ENCODE measurements at regions not wholly inside any gene's neighbourhood (a gene's known extent, or its start where the extent isn't known, plus 50 kb on each side); places are given as distances from the start of the nearest gene placed in this dataset.
A peak's percentile ranks its signal among the peaks of the same experiment; 100 is the strongest.

DNA sequence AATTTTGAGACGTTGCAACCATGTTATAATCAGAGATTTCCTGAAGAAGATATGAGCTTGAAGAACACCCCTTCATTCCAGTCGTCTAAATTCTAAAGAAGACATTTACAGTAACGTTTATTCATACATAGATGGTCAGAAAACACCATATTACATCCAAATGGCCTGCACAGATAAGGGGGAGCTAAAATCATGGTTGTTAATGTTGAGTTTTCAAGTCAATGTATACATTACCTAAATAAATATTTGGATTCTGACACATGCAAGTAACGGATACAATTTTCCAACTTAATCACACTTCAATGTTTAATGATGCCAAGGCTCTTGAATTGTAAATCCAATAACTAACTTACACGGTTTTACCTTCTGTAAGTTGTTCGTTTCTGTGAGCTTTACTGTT, 318.4 kb downstream of the SLC6A15 start:
- no peak for DNase-seq

GRCh38 chr12:84585776-84586395, 326.7 kb downstream of the SLC6A15 start:
- no peak for DNase-seq

- no peak for DNase-seq
These were observed 340.4 kb downstream of the SLC6A15 start for GRCh38 chr12:84572196-84572595.

- no peak for DNase-seq
These were observed 350.3 kb downstream of the SLC6A15 start for GRCh38 chr12:84562331-84562730.

GRCh38 chr12:84561351-84561750, 351.2 kb downstream of the SLC6A15 start:
- DNase-seq, result no peak

DNA sequence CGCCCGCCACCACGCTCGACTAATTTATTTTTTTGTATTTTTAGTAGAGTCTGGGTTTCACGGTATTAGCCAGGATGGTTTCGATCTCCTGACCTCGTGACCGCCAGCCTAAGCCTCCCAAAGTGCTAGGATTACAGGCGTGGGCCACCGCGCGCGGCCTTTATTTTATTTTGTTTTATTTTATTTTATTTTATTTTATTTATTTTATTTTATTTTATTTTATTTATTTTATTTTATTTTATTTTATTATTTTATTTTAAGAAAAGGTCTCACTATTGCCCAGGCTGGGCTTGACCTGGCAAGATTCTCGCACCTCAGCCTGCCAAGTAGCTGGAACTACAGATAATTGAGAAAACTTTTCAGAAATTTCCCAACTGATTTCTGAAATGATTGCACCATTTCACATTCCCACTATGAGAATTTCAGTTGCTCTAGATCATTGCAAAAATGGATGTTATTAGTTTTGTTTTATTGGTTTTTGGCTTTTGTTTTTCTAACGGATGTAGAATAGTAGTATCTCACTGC, 358.3 kb downstream of the SLC6A15 start:
- DNase-seq, result no peak

DNA sequence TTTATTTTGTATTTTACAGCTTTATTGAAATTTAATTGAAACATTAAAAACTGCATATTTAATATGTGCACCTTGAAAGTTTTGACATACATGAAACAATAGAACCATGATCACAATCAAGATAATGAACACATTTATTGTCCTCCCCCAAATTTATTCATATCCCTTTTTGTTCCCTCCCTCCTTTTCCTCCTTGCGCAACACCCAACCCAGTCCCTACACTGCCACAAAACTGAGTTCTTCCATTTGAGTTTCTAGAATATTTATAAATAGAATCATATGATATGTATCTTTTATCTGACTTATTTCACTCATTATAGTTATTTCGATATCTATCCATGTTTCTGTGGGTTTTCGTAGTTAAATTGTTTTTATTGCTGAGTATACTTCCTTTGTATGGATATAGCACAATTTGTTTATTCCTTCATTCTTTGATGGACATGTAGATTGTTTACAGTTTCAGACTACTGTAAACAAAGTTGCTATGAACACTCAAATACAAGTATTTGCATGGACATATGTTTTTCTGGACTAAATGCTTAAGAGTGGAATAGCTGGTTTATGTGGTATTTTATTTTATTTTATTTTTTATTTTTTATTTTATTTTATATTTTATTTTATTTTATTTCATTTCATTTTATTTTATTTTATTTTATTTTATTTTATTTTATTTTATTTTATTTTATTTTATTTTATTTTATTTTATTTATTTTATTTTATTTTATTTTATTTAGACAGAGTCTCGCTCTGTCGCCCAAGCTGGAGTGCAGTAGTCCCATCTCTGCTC, 359.1 kb downstream of the SLC6A15 start:
- no peak for DNase-seq

DNA sequence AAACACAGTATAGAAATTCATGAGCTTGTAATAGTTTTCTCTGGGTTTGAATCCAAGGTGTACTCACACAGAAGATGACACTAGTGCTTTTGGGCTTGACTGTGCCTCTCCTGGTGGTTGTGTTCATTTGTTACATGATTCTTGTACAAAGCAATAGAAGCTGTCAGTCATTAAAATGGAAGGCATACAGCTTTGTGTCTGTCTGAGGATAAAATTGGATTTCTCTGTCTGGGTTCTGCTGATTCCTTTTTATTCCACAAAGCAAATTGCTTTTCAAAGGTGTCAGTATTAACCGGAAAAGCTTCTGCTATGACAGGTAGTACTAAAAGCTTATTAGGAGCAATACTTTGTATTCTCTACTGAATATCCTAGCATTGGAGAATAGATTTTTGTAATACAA, 361.2 kb downstream of the SLC6A15 start:
- no peak for DNase-seq

- no peak for DNase-seq
These were observed 362.1 kb downstream of the SLC6A15 start for GRCh38 chr12:84550518-84550917.

DNA sequence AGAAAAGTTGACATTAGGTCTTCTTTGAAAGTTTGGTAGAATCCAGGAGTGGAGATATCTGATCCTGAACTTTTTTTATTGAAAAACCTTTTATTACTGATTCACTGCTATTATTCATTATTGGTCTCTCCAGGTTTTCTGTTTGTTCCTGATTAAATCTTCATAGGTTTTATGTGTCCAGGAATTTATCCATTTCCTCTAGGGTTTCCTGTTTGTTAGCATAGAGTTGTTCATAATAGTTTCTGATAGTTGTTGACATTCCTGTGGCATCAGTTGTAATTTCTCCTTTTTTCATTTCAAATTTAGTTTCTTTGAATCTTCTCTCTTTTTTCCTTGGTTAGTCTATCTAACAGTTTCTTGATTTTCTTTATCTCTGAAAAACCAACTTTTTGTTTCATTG, 370.3 kb downstream of the SLC6A15 start:
- no peak for DNase-seq

DNA sequence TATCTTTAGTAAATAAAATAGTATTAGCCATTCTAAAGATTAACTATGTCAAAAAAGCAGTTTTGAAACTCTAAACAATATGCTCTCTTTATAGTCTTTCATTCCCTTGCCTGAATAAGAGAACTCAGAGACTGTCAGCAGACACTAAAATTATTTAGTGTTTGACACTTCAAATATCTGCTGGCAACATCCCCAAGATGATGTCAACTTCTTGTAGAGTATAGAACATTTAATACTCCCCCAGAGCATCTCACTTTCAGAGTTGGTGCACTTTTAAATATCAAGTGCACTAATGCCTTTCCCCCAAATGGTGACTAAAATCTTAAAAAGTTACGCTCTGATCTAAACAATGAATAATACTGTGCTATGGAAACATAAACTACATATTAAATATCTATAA, 374.9 kb downstream of the SLC6A15 start:
- DNase-seq, result no peak

DNA sequence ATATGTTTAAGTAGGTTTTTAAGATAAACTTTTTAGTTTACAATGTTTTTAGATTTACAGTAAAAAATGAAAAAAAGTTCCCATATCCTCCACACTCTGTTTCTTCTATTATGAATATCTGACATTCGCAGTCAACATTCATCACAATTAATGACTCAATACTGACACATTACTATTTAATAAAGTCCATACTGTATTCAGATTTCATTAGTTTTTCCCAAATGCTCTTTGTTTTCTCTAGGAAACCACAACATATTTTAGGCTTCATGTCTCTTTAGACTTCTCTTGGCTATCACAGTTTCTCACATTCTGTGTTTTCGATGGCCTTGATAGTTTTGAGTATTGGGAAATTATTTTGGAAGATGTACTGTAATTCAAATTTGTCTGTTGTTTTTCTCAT, 399.8 kb downstream of the SLC6A15 start:
- no peak for DNase-seq

DNA sequence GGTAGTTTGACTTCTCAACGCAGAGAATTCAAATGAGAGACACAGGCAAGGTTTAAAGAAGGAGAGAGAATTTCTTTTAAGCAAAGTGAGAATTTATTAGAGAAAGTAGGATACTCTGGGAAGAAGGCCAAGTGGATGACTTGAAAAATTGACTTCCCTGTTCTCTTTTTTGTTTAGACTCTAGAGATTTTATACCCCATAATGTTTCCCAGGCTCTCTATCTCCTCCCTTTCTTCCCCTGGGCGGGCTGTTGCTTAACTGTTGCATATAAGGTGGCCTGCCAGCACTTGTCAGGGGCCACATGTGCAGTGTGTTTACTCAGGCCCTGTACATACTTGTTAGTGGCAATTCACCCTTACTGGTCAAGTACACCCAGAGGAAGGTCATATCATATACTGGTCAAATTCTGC, 403.7 kb downstream of the SLC6A15 start:
- no peak for DNase-seq

DNA sequence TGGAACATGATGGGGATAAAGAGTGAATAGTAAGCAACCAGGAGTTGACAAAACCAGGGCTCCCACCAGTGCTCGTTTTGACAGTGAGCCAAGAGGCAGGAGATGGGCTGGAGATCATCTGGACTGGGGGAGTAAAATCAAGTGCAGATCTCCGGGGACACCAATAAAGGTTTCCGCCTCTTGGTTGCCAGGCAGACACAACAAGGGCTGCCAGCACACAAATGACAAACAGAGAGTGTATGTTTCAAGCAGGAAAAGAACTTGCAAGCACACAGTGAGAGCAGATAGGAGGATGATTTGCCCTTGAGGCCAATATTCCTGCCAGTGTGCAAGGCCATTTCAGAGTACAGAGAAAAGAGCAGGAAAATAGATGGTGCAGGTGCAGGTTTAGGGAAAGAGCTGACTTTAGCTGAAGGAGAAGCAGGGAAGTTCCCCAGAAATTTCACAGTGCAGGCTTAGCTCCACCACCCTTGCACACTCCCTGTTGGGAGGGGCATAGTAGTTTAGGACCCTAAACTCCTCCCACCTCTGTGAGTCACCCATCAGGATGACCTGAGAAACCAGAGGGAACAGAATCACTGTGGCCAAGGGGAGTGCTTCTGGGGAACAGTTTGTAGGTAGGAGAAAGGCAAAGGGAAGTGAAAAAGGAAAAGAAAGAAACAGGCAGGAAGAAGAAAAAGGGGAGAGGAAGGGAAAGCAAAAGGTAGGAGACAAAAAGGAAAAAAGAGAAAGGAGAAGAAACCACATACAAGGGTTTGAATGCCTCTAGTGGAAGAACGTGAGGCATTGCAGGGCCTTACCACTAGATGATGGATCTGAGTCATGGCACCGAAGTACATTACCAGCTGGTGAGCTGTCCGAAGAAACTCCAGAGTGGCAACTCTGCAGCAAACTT, 404.4 kb downstream of the SLC6A15 start:
- DNase-seq, result no peak

GRCh38 chr12:84506282-84506681, 406.3 kb downstream of the SLC6A15 start:
- no peak for DNase-seq

DNA sequence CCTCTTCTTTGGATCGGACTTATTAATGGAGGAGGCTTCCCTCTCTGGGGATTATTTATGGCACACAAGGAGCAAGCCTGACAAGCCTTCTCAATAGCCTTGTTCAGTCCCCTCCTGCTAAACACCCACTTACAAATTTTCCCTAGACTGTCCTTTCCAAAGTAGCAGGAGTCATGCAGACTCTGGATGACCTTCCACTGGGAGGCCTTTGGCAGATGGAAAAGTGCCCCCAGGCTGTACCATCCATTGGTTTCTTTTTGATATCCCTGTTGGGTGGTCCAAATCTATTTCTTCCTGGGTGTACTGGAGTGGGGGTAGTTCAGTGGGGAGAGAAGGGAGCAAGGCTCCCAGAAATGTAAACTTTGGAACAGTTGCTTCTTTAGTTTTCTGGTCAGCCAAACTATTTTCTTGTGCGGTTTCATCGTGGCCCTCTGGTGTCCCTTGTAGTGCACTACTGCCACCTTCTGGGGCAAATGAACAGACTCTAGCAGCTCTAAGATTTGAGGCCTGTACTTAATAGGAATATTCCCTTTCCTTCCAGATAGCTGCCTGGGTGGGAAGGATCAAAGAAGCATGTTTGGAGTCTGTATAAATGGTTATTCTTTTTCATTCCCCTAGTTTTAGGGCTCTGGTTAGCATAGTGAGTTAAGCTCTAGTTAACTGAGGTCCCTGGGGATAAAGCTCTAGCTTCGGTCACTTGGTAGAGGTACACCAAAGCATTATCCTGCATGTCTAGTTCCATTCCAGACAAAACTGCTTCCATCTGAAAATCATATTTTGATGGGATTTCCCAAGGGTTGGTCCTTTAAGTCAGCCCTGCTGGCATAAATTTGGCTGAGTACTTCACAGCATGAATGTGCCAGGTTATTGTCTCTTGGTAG, 409.5 kb downstream of the SLC6A15 start:
- DNase-seq, result peak; percentile 13

- no peak for DNase-seq
These were observed 410.3 kb downstream of the SLC6A15 start for GRCh38 chr12:84502180-84502860.

- no peak for DNase-seq
These were observed 414.8 kb downstream of the SLC6A15 start for GRCh38 chr12:84497819-84498218.

DNA sequence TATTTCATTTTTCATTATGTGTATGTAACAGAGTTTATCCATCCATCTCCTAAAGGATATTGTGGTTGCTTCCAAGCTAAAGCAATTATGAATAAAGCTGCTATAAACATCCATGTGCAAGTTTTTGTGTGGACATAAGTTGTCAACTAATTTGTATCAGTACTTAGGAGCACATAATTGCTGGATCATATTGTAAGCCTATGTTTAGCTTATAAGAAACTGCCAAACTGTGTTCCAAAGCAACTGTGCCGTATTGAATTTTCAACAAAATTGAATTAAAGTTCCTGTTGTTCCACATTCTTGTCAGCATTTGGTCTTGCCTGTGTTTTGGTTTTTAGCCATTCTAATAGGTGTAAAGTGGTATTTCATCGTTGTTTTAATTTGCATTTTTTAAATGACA, 416.9 kb downstream of the SLC6A15 start:
- DNase-seq, result no peak

DNA sequence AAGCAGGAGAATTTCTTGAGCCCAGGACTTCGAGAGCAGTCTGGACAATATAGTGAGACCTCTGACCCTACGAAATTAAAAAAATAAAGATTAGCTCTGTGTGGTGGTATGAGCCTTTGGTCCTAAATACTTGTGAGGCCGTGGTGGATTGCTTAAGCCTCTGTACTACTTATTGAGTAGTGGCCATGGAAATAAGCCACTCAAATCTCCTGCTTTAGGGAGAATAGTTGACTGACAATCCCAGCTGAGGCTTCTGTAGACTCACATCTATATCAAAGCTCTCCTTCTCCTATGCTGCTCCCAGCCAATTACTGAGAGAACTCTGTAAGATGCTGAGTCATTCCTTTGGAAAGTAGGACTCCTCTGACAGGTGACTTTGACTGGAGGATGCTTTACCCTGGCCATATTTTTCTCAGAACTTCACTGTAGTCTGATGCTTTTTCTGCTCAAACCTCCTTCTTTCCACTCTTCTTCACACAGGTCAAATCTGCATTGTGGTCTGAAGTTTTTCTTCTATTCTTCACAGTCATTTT, 420.2 kb downstream of the SLC6A15 start:
- no peak for DNase-seq

DNA sequence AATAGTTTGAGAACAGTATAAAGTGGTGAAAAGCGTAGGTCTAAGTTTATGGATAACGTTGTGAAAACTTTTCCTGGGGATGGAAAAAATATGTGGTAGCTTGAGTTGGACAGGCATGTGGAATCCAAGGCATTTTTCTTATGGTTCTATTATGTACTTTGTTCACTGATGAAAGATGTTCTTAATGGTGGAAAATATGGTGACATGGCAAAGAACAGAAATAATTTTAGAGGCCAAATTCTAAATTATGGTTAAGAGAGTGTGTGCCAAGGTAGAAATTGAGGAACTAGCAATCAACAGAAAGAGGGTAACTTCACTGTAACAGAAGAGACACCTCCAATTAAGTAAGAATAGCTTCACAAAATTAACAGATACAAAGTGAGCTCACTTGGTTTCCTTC, 427.8 kb downstream of the SLC6A15 start:
- DNase-seq, result no peak

- DNase-seq, result no peak
These were observed 431.8 kb downstream of the SLC6A15 start for GRCh38 chr12:84480803-84481202.
